ENCODE measurements at regions not wholly inside any gene's neighbourhood (a gene's known extent, or its start where the extent isn't known, plus 50 kb on each side); places are given as distances from the start of the nearest gene placed in this dataset.

- no peaks in the 10 kb centered on the region for H3K36me3 ChIP-seq (ENCODE audit: control insufficient read depth, insufficient read depth, low read length)
- no peak overlapping the region for H3K27ac ChIP-seq (ENCODE audit: low read length)
- DNase-seq (no peak), ATAC-seq (no peak)
- 94% methylated on average over 6 of the region's 6 CpGs for WGBS (ENCODE audit: insufficient coverage)
- H3K9me3 ChIP-seq (ENCODE audit: control insufficient read depth, insufficient read depth, low read length): no peaks in the 10 kb centered on the region
- Mint-ChIP-seq H3K4me3 (no peak overlapping the region), H3K27ac (no peak overlapping the region), H3K27me3 (ENCODE audit: low read depth in 2 of 2) (peaks cover 11 to 17% of the 10 kb centered on the region in 2 donors), H3K9me3 (no peaks in the 10 kb centered on the region), H3K36me3 (no peaks in the 10 kb centered on the region), H3K4me1 (no peaks in the 10 kb centered on the region)
- H3K4me3 ChIP-seq (ENCODE audit: low read length): no peak overlapping the region
- H3K27me3 ChIP-seq (ENCODE audit: control insufficient read depth, insufficient read depth, low read length): no peaks in the 10 kb centered on the region
- TF ChIP-seq CTCF (IDR thresholded peaks at IDR 0.05): no peak
- intact Hi-C loops (cut with micrococcal nuclease): no loop called here
- no peaks in the 10 kb centered on the region for H3K4me1 ChIP-seq (ENCODE audit: control insufficient read depth, insufficient read depth, low read length)
Measured at GRCh38 chr3:40996827-40997710, 202.2 kb upstream of the CTNNB1 start.

- no peaks in the 10 kb centered on the region for H3K27me3 ChIP-seq (ENCODE audit: control insufficient read depth, insufficient read depth, low read length)
- Mint-ChIP-seq H3K27me3 (ENCODE audit: low read depth in 2 of 2) (peaks cover 13 to 15% of the 10 kb centered on the region in 2 donors), H3K4me3 (no peak overlapping the region), H3K36me3 (no peaks in the 10 kb centered on the region), H3K27ac (no peak overlapping the region), H3K4me1 (no peaks in the 10 kb centered on the region), H3K9me3 (no peaks in the 10 kb centered on the region)
- H3K4me1 ChIP-seq (ENCODE audit: control insufficient read depth, insufficient read depth, low read length): no peaks in the 10 kb centered on the region
- WGBS (ENCODE audit: insufficient coverage): 91% methylated on average over 15 of the region's 15 CpGs
- intact Hi-C loops (cut with micrococcal nuclease): no loop called here
- no peak for TF ChIP-seq CTCF (IDR thresholded peaks at IDR 0.05)
- no peak for DNase-seq
- no peaks in the 10 kb centered on the region for H3K36me3 ChIP-seq (ENCODE audit: control insufficient read depth, insufficient read depth, low read length)
- no peak overlapping the region for H3K27ac ChIP-seq (ENCODE audit: low read length)
- no peak for ATAC-seq
- H3K9me3 ChIP-seq (ENCODE audit: control insufficient read depth, insufficient read depth, low read length): no peaks in the 10 kb centered on the region
- H3K4me3 ChIP-seq (ENCODE audit: low read length): no peak overlapping the region
Measured at GRCh38 chr3:40997711-40998519, 201.4 kb upstream of the CTNNB1 start.

GRCh38 chr3:40999682-41000081, 199.6 kb upstream of the CTNNB1 start:
- ATAC-seq (no peak), DNase-seq (no peak)
- H3K36me3 ChIP-seq (ENCODE audit: control insufficient read depth, insufficient read depth, low read length): no peaks in the 10 kb centered on the region
- TF ChIP-seq CTCF (IDR thresholded peaks at IDR 0.05): no peak
- intact Hi-C loops (cut with micrococcal nuclease): no loop called here
- H3K4me1 ChIP-seq (ENCODE audit: control insufficient read depth, insufficient read depth, low read length): no peaks in the 10 kb centered on the region
- H3K27ac Mint-ChIP-seq: no peak overlapping the region
- no peaks in the 10 kb centered on the region for H3K9me3 ChIP-seq (ENCODE audit: control insufficient read depth, insufficient read depth, low read length)
- no peaks in the 10 kb centered on the region for H3K36me3 Mint-ChIP-seq
- WGBS (ENCODE audit: insufficient coverage): 66% methylated on average over 2 of the region's 2 CpGs
- H3K9me3 Mint-ChIP-seq: no peaks in the 10 kb centered on the region
- H3K27me3 Mint-ChIP-seq (ENCODE audit: low read depth in 2 of 2): peaks cover 0 to 9% of the 10 kb centered on the region in 2 donors
- H3K4me1 Mint-ChIP-seq: no peaks in the 10 kb centered on the region
- no peak overlapping the region for H3K27ac ChIP-seq (ENCODE audit: low read length)
- no peaks in the 10 kb centered on the region for H3K27me3 ChIP-seq (ENCODE audit: control insufficient read depth, insufficient read depth, low read length)
- no peak overlapping the region for H3K4me3 ChIP-seq (ENCODE audit: low read length)
- no peak overlapping the region for H3K4me3 Mint-ChIP-seq

Measured in natural killer cell (primary cell).